Esophagus muscularis mucosa (tissue), 4 donors: ENCODE measurements at regions not wholly inside any gene's neighbourhood (a gene's known extent, or its start where the extent isn't known, plus 50 kb on each side); places are given as distances from the start of the nearest gene placed in this dataset.

Experiments used
- DNase-seq: peaks from one replicate; pipeline ENCODE4 v3.0.0-alpha.2; 2017; ENCODE audit errors: extremely low spot score
- H3K27ac ChIP-seq, 4 donors: fragments of 200-600 bp; sonication (generic); replicated peaks in 1 of 4; 1 replicate in 3 of 4; 2 replicates in 1 of 4; pipeline ENCODE4 v1.5.1; 2016 to 2019; ENCODE audit warnings: mild to moderate bottlenecking in 1 of 4
- H3K27me3 ChIP-seq, 4 donors: fragments of 200-600 bp; sonication (generic); one replicate each; pipeline versions ENCODE4 v1.5.1 to v1.6.0; 2016 to 2019
- H3K36me3 ChIP-seq, 4 donors: fragments of 200-600 bp; sonication (generic); one replicate each; pipeline ENCODE4 v1.5.1; 2016 to 2019
- H3K4me1 ChIP-seq, 4 donors: fragments of 200-600 bp; sonication (generic); one replicate each; pipeline ENCODE4 v1.5.1; 2016 to 2019
- H3K4me3 ChIP-seq, 4 donors: fragments of 200-600 bp; sonication (generic); 1 replicate in 2 of 4; 2 replicates in 2 of 4; pipeline ENCODE4 v1.5.1; 2016 to 2019; ENCODE audit warnings: mild to moderate bottlenecking in 4 of 4, moderate library complexity in 1 of 4
- H3K9me3 ChIP-seq, 4 donors: fragments of 200-600 bp; sonication (generic); 1 replicate in 3 of 4; 2 replicates in 1 of 4; pipeline ENCODE4 v1.5.1; 2016 to 2019
- EP300 ChIP-seq: sonication (generic); formaldehyde crosslinking; IDR thresholded peaks from one replicate; pipeline ENCODE4 v1.6.1; 2017; ENCODE audit warnings: antibody characterized with exemption
- POLR2A ChIP-seq: fragments of 450-650 bp; IDR thresholded peaks from one replicate; pipeline ENCODE4 v1.6.1; 2017; ENCODE audit warnings: antibody characterized with exemption, moderate library complexity, mild to moderate bottlenecking, low read depth
- POLR2AphosphoS5 ChIP-seq, 2 donors: sonication (generic); formaldehyde crosslinking; IDR thresholded peaks; one replicate each; pipeline ENCODE4 v1.6.1; 2017; ENCODE audit warnings: antibody characterized with exemption in 2 of 2
- WGBS: methylation state at CpG from one replicate; pipeline ENCODE4 v1.1.5; 2018; 5-methylcytosine and 5-hydroxymethylcytosine counted together
- intact Hi-C: fragments of 100-400 bp; cut with DNase I; formaldehyde crosslinking; loops from one replicate; pipeline ENCODE4 v1.15.1; 2023
- TF ChIP-seq, protein P1 (sequence below), 3 experiments: fragments of 200-600 bp in 2 of 3; fragments of 450-650 bp in 1 of 3; sonication (generic) in 2 of 3; IDR thresholded peaks; one replicate each; pipeline ENCODE4 v1.5.1; 2017 to 2019; ENCODE audit warnings: antibody characterized with exemption in 3 of 3, mild to moderate bottlenecking in 2 of 3, moderate library complexity in 1 of 3

GRCh38 chr6:1009103-1009502 lies 302.8 kb upstream of the FOXQ1 start:
- 100% methylated on average over 1 of the region's 1 CpG for WGBS
- intact Hi-C loops = no loop called here
- Histone ChIP-seq H3K27ac (no peak overlapping the region), H3K9me3 (no peaks in the 10 kb centered on the region), H3K4me1 (no peaks in the 10 kb centered on the region), H3K4me3 (no peak overlapping the region), H3K27me3 (no peaks in the 10 kb centered on the region), H3K36me3 (no peaks in the 10 kb centered on the region)
- no peak for DNase-seq
- TF ChIP-seq, protein P1, sequence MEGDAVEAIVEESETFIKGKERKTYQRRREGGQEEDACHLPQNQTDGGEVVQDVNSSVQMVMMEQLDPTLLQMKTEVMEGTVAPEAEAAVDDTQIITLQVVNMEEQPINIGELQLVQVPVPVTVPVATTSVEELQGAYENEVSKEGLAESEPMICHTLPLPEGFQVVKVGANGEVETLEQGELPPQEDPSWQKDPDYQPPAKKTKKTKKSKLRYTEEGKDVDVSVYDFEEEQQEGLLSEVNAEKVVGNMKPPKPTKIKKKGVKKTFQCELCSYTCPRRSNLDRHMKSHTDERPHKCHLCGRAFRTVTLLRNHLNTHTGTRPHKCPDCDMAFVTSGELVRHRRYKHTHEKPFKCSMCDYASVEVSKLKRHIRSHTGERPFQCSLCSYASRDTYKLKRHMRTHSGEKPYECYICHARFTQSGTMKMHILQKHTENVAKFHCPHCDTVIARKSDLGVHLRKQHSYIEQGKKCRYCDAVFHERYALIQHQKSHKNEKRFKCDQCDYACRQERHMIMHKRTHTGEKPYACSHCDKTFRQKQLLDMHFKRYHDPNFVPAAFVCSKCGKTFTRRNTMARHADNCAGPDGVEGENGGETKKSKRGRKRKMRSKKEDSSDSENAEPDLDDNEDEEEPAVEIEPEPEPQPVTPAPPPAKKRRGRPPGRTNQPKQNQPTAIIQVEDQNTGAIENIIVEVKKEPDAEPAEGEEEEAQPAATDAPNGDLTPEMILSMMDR (IDR thresholded peaks at IDR 0.05) = no peak
- TF ChIP-seq POLR2AphosphoS5 (IDR thresholded peaks at IDR 0.05) (no peak), POLR2A (no peak), EP300 (no peak)

GRCh38 chr6:1007159-1007558 lies 304.7 kb upstream of the FOXQ1 start:
- Histone ChIP-seq H3K4me1 (no peaks in the 10 kb centered on the region), H3K9me3 (no peaks in the 10 kb centered on the region), H3K36me3 (no peaks in the 10 kb centered on the region), H3K27ac (no peak overlapping the region), H3K4me3 (no peak overlapping the region), H3K27me3 (no peaks in the 10 kb centered on the region)
- 67% methylated on average over 1 of the region's 4 CpGs for WGBS
- peak; percentile 84 for DNase-seq
- TF ChIP-seq POLR2A (no peak), POLR2AphosphoS5 (IDR thresholded peaks at IDR 0.05) (no peak)
- TF ChIP-seq, protein P1 (IDR thresholded peaks at IDR 0.05) = no peak
- intact Hi-C loops = no loop called here

GRCh38 chr6:1004885-1005630 lies 306.8 kb upstream of the FOXQ1 start:
- 87% methylated on average over 11 of the region's 11 CpGs for WGBS
- no peaks in the 10 kb centered on the region for H3K27me3 ChIP-seq
- DNase-seq = peak; percentile 53
- TF ChIP-seq POLR2AphosphoS5 (IDR thresholded peaks at IDR 0.05) (no peak), POLR2A (no peak), EP300 (no peak)
- intact Hi-C loops = no loop called here
- no peaks in the 10 kb centered on the region for H3K9me3 ChIP-seq
- H3K27ac ChIP-seq = no peak overlapping the region
- no peaks in the 10 kb centered on the region for H3K4me1 ChIP-seq
- no peaks in the 10 kb centered on the region for H3K36me3 ChIP-seq
- no peak overlapping the region for H3K4me3 ChIP-seq

- WGBS = 93% methylated on average over 35 of the region's 37 CpGs
- intact Hi-C loops = no loop called here
- H3K4me1 ChIP-seq = no peaks in the 10 kb centered on the region
- H3K4me3 ChIP-seq = no peak overlapping the region
- H3K9me3 ChIP-seq = no peaks in the 10 kb centered on the region
- TF ChIP-seq, protein P1 (IDR thresholded peaks at IDR 0.05) = no peak
- TF ChIP-seq EP300 = no peak
- TF ChIP-seq POLR2AphosphoS5 (IDR thresholded peaks at IDR 0.05) = no peak
- no peak for TF ChIP-seq POLR2A
- DNase-seq = peak; percentile 77
- H3K36me3 ChIP-seq = no peaks in the 10 kb centered on the region
- H3K27me3 ChIP-seq = no peaks in the 10 kb centered on the region
- H3K27ac ChIP-seq = no peak overlapping the region
These were observed 308.3 kb upstream of the FOXQ1 start for GRCh38 chr6:1003394-1004160.

GRCh38 chr6:1002989-1003388 lies 308.9 kb upstream of the FOXQ1 start:
- Histone ChIP-seq H3K27ac (no peak overlapping the region), H3K4me1 (no peaks in the 10 kb centered on the region), H3K9me3 (no peaks in the 10 kb centered on the region), H3K36me3 (no peaks in the 10 kb centered on the region), H3K27me3 (no peaks in the 10 kb centered on the region), H3K4me3 (no peak overlapping the region)
- DNase-seq = no peak
- intact Hi-C loops = no loop called here
- TF ChIP-seq, protein P1 (IDR thresholded peaks at IDR 0.05) = no peak
- TF ChIP-seq EP300 (no peak), POLR2AphosphoS5 (IDR thresholded peaks at IDR 0.05) (no peak), POLR2A (no peak)
- WGBS = 90% methylated on average over 12 of the region's 12 CpGs
